ENCODE measurements at regions not wholly inside any gene's neighbourhood (a gene's known extent, or its start where the extent isn't known, plus 50 kb on each side); places are given as distances from the start of the nearest gene placed in this dataset.

- no peak for TF ChIP-seq CTCF (IDR thresholded peaks at IDR 0.05)
- no peak for TF ChIP-seq POLR2A (IDR thresholded peaks at IDR 0.05)
Measured at GRCh38 chr3:18774319-18775088, 349.4 kb upstream of the SATB1 start.
